Smooth muscle cell (in vitro differentiated cells): ENCODE measurements at regions not wholly inside any gene's neighbourhood (a gene's known extent, or its start where the extent isn't known, plus 50 kb on each side); places are given as distances from the start of the nearest gene placed in this dataset.
"Not testable (repeated sequence)": the region's sequence is repeated elsewhere in the genome, so short reads cannot be mapped to it uniquely, and the experiment has no call there.

Experiments
- DNase-seq: peaks from one replicate; lab custom pipeline; 2025; ENCODE audit not compliant: unreplicated experiment; lab: John Stamatoyannopoulos, UW
- H2AFZ ChIP-seq: fragments of 200-600 bp; sonication (generic); 2 replicates; pipeline ENCODE4 v1.6.0; 2016; ENCODE audit warnings: antibody characterized with exemption, low read depth, mild to moderate bottlenecking
- H3F3A ChIP-seq: fragments of 200-600 bp; sonication (generic); 2 replicates; pipeline ENCODE4 v1.6.0; 2017; ENCODE audit warnings: antibody characterized with exemption, low read depth
- H3K27ac ChIP-seq: fragments of 200-600 bp; sonication (generic); 2 replicates; pipeline ENCODE4 v1.5.1; 2016; ENCODE audit warnings: low read depth, mild to moderate bottlenecking
- H3K27me3 ChIP-seq: fragments of 200-600 bp; sonication (generic); 2 replicates; pipeline ENCODE4 v1.6.1; 2016; ENCODE audit warnings: low read depth, mild to moderate bottlenecking
- H3K36me3 ChIP-seq: fragments of 200-600 bp; sonication (generic); 2 replicates; pipeline ENCODE4 v1.5.1; 2016; ENCODE audit warnings: low read depth
- H3K4me1 ChIP-seq: fragments of 200-600 bp; sonication (generic); 2 replicates; pipeline ENCODE4 v1.5.1; 2016; ENCODE audit warnings: low read depth
- H3K4me2 ChIP-seq: fragments of 200-600 bp; sonication (generic); 2 replicates; pipeline ENCODE4 v1.6.0; 2016; ENCODE audit warnings: mild to moderate bottlenecking
- H3K4me3 ChIP-seq: fragments of 200-600 bp; sonication (generic); 2 replicates; pipeline ENCODE4 v1.5.1; 2016; ENCODE audit warnings: mild to moderate bottlenecking
- H3K79me2 ChIP-seq: fragments of 200-600 bp; sonication (generic); 2 replicates; pipeline ENCODE4 v1.6.0; 2016; ENCODE audit warnings: low read depth, mild to moderate bottlenecking
- H3K9ac ChIP-seq: fragments of 200-600 bp; sonication (generic); 2 replicates; pipeline ENCODE4 v1.6.0; 2016; ENCODE audit warnings: low read depth
- H3K9me3 ChIP-seq: fragments of 200-600 bp; sonication (generic); replicated peaks from 2 replicates; pipeline ENCODE4 v1.5.1; 2016; ENCODE audit warnings: low read depth
- H4K20me1 ChIP-seq: fragments of 200-600 bp; sonication (generic); 2 replicates; pipeline ENCODE4 v1.6.0; 2016; ENCODE audit warnings: low read depth
- WGBS: methylation state at CpG from one replicate; pipeline ENCODE4 v1.1.7; 2016; ENCODE audit warnings: low lambda C conversion rate; 5-methylcytosine and 5-hydroxymethylcytosine counted together
- TF ChIP-seq, protein P1 (sequence below): fragments of 200-600 bp; sonication (generic); IDR thresholded peaks from 2 replicates; pipeline ENCODE4 v1.5.1; 2017; ENCODE audit warnings: borderline replicate concordance, mild to moderate bottlenecking, antibody characterized with exemption; ENCODE audit not compliant: insufficient read depth, poor library complexity, severe bottlenecking

GRCh38 chr18:34529358-34530335 lies 180.5 kb upstream of the DTNA start:
- H3K9ac ChIP-seq, result no peak overlapping the region
- no peaks in the 10 kb centered on the region for H4K20me1 ChIP-seq
- WGBS, result 74% methylated on average over 6 of the region's 6 CpGs
- H3F3A ChIP-seq, result no peaks in the 10 kb centered on the region
- H2AFZ ChIP-seq, result no peak overlapping the region
- H3K4me3 ChIP-seq, result no peak overlapping the region
- H3K36me3 ChIP-seq, result no peaks in the 10 kb centered on the region
- DNase-seq, result no peak
- no peaks in the 10 kb centered on the region for H3K9me3 ChIP-seq
- H3K27me3 ChIP-seq, result no peaks in the 10 kb centered on the region
- no peak overlapping the region for H3K4me2 ChIP-seq
- H3K4me1 ChIP-seq, result no peaks in the 10 kb centered on the region
- H3K79me2 ChIP-seq, result no peaks in the 10 kb centered on the region
- TF ChIP-seq, protein P1, sequence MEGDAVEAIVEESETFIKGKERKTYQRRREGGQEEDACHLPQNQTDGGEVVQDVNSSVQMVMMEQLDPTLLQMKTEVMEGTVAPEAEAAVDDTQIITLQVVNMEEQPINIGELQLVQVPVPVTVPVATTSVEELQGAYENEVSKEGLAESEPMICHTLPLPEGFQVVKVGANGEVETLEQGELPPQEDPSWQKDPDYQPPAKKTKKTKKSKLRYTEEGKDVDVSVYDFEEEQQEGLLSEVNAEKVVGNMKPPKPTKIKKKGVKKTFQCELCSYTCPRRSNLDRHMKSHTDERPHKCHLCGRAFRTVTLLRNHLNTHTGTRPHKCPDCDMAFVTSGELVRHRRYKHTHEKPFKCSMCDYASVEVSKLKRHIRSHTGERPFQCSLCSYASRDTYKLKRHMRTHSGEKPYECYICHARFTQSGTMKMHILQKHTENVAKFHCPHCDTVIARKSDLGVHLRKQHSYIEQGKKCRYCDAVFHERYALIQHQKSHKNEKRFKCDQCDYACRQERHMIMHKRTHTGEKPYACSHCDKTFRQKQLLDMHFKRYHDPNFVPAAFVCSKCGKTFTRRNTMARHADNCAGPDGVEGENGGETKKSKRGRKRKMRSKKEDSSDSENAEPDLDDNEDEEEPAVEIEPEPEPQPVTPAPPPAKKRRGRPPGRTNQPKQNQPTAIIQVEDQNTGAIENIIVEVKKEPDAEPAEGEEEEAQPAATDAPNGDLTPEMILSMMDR, result no peak
- H3K27ac ChIP-seq, result no peak overlapping the region

- DNase-seq, result no peak
- H3K9ac ChIP-seq, result no peak overlapping the region
- no peaks in the 10 kb centered on the region for H3K9me3 ChIP-seq
- H3K4me1 ChIP-seq, result no peaks in the 10 kb centered on the region
- H4K20me1 ChIP-seq, result no peaks in the 10 kb centered on the region
- TF ChIP-seq, protein P1, result no peak
- H3K4me2 ChIP-seq, result no peak overlapping the region
- H3K27me3 ChIP-seq, result no peaks in the 10 kb centered on the region
- no peak overlapping the region for H3K4me3 ChIP-seq
- WGBS, result 90% methylated on average over 3 of the region's 3 CpGs
- H2AFZ ChIP-seq, result no peak overlapping the region
- no peaks in the 10 kb centered on the region for H3K36me3 ChIP-seq
- no peaks in the 10 kb centered on the region for H3K79me2 ChIP-seq
- no peaks in the 10 kb centered on the region for H3F3A ChIP-seq
- no peak overlapping the region for H3K27ac ChIP-seq
Observed at GRCh38 chr18:34531110-34531509, 179.0 kb upstream of the DTNA start.

DNA sequence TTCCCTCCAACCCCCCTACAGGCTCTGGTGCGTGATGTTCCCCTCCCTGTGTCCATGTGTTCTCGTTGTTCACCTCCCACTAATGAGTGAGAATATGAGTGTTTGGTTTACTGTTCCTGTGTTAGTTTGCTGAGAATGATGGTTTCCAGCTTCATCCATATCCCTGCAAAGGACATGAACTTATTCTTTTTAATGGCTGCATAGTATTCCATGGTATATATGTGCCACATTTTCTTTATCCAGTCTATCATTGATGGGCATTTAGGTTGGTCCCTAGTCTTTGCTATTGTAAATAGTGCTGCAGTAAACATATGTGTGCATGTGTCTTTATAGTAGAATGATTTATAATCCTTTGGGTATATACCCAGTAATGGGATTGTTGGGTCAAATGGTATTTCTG lies 175.5 kb upstream of the DTNA start:
- H3K27me3 ChIP-seq, H3K9ac ChIP-seq, H3K27ac ChIP-seq, H2AFZ ChIP-seq, H3K4me3 ChIP-seq, H3K79me2 ChIP-seq, H3K36me3 ChIP-seq, H3K4me1 ChIP-seq, H4K20me1 ChIP-seq, H3K9me3 ChIP-seq, DNase-seq, H3F3A ChIP-seq, H3K4me2 ChIP-seq: not testable (repeated sequence)
- 100% methylated on average over 2 of the region's 2 CpGs for WGBS

GRCh38 chr18:34540897-34541296 lies 169.2 kb upstream of the DTNA start:
- no peaks in the 10 kb centered on the region for H3K27me3 ChIP-seq
- H3F3A ChIP-seq, result no peaks in the 10 kb centered on the region
- TF ChIP-seq, protein P1, result no peak
- H2AFZ ChIP-seq, result no peak overlapping the region
- no peak overlapping the region for H3K9ac ChIP-seq
- no peaks in the 10 kb centered on the region for H3K79me2 ChIP-seq
- no peak for DNase-seq
- H4K20me1 ChIP-seq, result no peaks in the 10 kb centered on the region
- no peaks in the 10 kb centered on the region for H3K4me1 ChIP-seq
- no peak overlapping the region for H3K27ac ChIP-seq
- H3K4me3 ChIP-seq, result no peak overlapping the region
- H3K36me3 ChIP-seq, result no peaks in the 10 kb centered on the region
- 90% methylated on average over 2 of the region's 2 CpGs for WGBS
- no peak overlapping the region for H3K4me2 ChIP-seq
- no peaks in the 10 kb centered on the region for H3K9me3 ChIP-seq
